Retinal pigment epithelial cell (primary cell): ENCODE measurements at regions not wholly inside any gene's neighbourhood (a gene's known extent, or its start where the extent isn't known, plus 50 kb on each side); places are given as distances from the start of the nearest gene placed in this dataset.
"Not testable (repeated sequence)": the region's sequence is repeated elsewhere in the genome, so short reads cannot be mapped to it uniquely, and the experiment has no call there.

Experiments
- DNase-seq: peaks from one replicate; pipeline ENCODE4 v3.0.0-alpha.2; 2010; ENCODE audit warnings: low read depth
- H3K4me3 ChIP-seq: 2 replicates; pipeline ENCODE4 v1.5.1; 2011; ENCODE audit warnings: mild to moderate bottlenecking, low read length, control low read depth, moderate library complexity
- CTCF ChIP-seq: conservative IDR thresholded peaks from 2 replicates; pipeline ENCODE4 v1.5.1; 2011; ENCODE audit warnings: low read depth, low read length, control low read depth, inconsistent platforms

GRCh38 chr6:60681806-60682205, 1604.2 kb downstream of the KHDRBS2 start:
- no peak overlapping the region for H3K4me3 ChIP-seq
- DNase-seq, result no peak
- TF ChIP-seq CTCF, result no peak

GRCh38 chr6:60679175-60679574, 1606.8 kb downstream of the KHDRBS2 start:
- no peak for DNase-seq
- no peak for TF ChIP-seq CTCF
- H3K4me3 ChIP-seq, result no peak overlapping the region

GRCh38 chr6:60671369-60671768, 1614.7 kb downstream of the KHDRBS2 start:
- H3K4me3 ChIP-seq, result no peak overlapping the region
- no peak for DNase-seq
- no peak for TF ChIP-seq CTCF

GRCh38 chr6:60670036-60670435, 1616.0 kb downstream of the KHDRBS2 start:
- no peak overlapping the region for H3K4me3 ChIP-seq
- no peak for DNase-seq
- TF ChIP-seq CTCF, result no peak

GRCh38 chr6:60668428-60668827, 1617.6 kb downstream of the KHDRBS2 start:
- no peak overlapping the region for H3K4me3 ChIP-seq
- TF ChIP-seq CTCF, result no peak

GRCh38 chr6:60663199-60663598, 1622.8 kb downstream of the KHDRBS2 start:
- not testable (repeated sequence) for DNase-seq, H3K4me3 ChIP-seq

More at GRCh38 chr6:60668428-60668827, 1617.6 kb downstream of the KHDRBS2 start:
- no peak for DNase-seq

- DNase-seq, result no peak
- no peak overlapping the region for H3K4me3 ChIP-seq
- TF ChIP-seq CTCF, result no peak
These were observed 1642.2 kb downstream of the KHDRBS2 start for GRCh38 chr6:60643870-60644269.

- DNase-seq, H3K4me3 ChIP-seq: not testable (repeated sequence)
These were observed 1646.8 kb downstream of the KHDRBS2 start for GRCh38 chr6:60639185-60639584.
